ENCODE measurements at regions not wholly inside any gene's neighbourhood (a gene's known extent, or its start where the extent isn't known, plus 50 kb on each side); places are given as distances from the start of the nearest gene placed in this dataset.

GRCh38 chr5:162858770-162859169, 578.6 kb upstream of the CCNG1 start:
- no peak for TF ChIP-seq CTCF (IDR thresholded peaks at IDR 0.05; ENCODE audit: insufficient read depth, low read length, poor library complexity, severe bottlenecking)
- no peak for TF ChIP-seq EZH2phosphoT487 (conservative IDR thresholded peaks at IDR 0.05; ENCODE audit: low read length)

All from SU-DHL-6 (cell line).